ENCODE measurements at regions not wholly inside any gene's neighbourhood (a gene's known extent, or its start where the extent isn't known, plus 50 kb on each side); places are given as distances from the start of the nearest gene placed in this dataset.

DNA sequence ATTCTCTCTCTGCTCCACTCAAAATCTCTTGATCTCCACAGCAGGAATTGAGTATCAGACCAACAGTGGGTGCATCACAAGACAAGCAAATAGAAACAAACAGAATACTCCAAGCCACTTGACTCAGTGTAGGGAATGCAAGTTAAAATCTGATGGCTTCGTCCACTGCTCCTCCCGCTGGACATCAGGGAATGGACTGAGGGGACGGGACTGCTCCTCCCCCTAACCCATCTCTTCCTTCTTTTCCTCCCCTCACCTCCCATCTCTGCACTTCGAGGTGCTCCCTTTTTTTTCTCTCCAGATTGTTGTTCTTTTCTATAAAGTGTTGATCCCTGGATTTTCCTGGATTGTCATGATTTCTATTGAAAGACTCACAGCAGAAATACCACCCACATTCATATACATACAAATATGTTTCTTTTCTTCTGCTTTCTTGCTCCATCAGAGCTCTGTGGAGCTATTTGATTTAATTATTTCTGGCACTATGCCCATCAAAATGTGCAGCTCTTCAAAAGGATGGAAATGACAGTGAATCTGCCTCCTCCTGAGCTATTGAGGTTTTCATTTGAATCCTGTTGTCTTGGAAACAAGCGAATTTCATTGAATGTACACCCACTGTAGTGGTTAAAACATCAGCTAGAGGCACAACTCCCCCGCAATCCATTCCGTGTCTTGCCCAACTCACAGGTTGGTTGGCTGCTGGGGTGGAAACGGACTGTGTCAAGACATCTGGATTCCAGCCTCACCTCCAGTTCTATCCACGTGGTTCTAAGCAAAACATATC is 199.7 kb downstream of the SPTSSA start:
- no peaks in the 10 kb centered on the region for H4K20me1 ChIP-seq (ENCODE audit: insufficient read depth, low read length)
- no peaks in the 10 kb centered on the region for H3K36me3 ChIP-seq (replicated peaks in 1 of 2; ENCODE audit: control insufficient read depth in 1 of 2, insufficient read depth in 2 of 2, low read length in 2 of 2)
- ATAC-seq: no peak
- no peak overlapping the region for H3K4me3 ChIP-seq (replicated peaks in 1 of 3; ENCODE audit: insufficient read depth in 1 of 3, low read depth in 2 of 3, low read length in 3 of 3)
- DNase-seq (ENCODE audit: low spot score): no peak
- in situ Hi-C loops (cut with HindIII; ENCODE audit: extremely low pct_ligation_motif_present, low pct_unique_long_range_greater_than_20kb): no loop called here
- intact Hi-C loops (cut with micrococcal nuclease; ENCODE audit: unreplicated experiment): no loop called here
- CTCF ChIA-PET (ENCODE audit: low intra/inter-chr PET ratio, low total read pairs): no interaction called here
- no peak for FAIRE-seq
- no peak overlapping the region for H3K4me2 ChIP-seq (ENCODE audit: low read depth, low read length)
- H3K9me3 ChIP-seq (ENCODE audit: low read length): no peaks in the 10 kb centered on the region
- H3K4me1 ChIP-seq (ENCODE audit: insufficient read depth, low read length): no peaks in the 10 kb centered on the region
- peaks cover 3 to 6% of the 10 kb centered on the region in 2 experiments; a peak in 2 of 5 replicates for H3K27me3 ChIP-seq (ENCODE audit: control insufficient read depth in 1 of 2, insufficient read depth in 2 of 2, low read length in 2 of 2)
- no TSS peak for BruUV-seq (replicated peaks)
- no peak overlapping the region for H3K9ac ChIP-seq (ENCODE audit: insufficient read depth, low read depth, low read length)
- POLR2A ChIA-PET: no interaction called here
- H2AFZ ChIP-seq (ENCODE audit: low read length): no peak overlapping the region
- TF ChIP-seq ZNF781 (CRISPR knock-in tag; IDR thresholded peaks at IDR 0.05; ENCODE audit: borderline replicate concordance, not compliant biosample characterization) (no peak), ZFP36L1 (CRISPR knock-in tag; IDR thresholded peaks at IDR 0.05) (no peak), TRIM24 (CRISPR knock-in tag; IDR thresholded peaks at IDR 0.05) (no peak), EZH2 (conservative IDR thresholded peaks at IDR 0.05; ENCODE audit: low read depth, low read length) (no peak), NR2F6 (IDR thresholded peaks at IDR 0.05) (no peak), NR2F6 (CRISPR knock-in tag; IDR thresholded peaks at IDR 0.05) (no peak), ZNF629 (CRISPR knock-in tag; conservative IDR thresholded peaks at IDR 0.05) (no peak), ZNF598 (CRISPR knock-in tag; IDR thresholded peaks at IDR 0.05; ENCODE audit: borderline replicate concordance) (no peak), ZKSCAN5 (CRISPR knock-in tag; IDR thresholded peaks at IDR 0.05) (no peak), ZFY (CRISPR knock-in tag; IDR thresholded peaks at IDR 0.05) (no peak)
- 18% methylated on average over 9 of the region's 9 CpGs for WGBS (ENCODE audit: low lambda C conversion rate)
- H3K79me2 ChIP-seq (ENCODE audit: insufficient read depth, low read length): no peaks in the 10 kb centered on the region
- no peak overlapping the region for H3K27ac ChIP-seq (ENCODE audit: extremely low read length, insufficient read depth, low read length)

- ChIA-PET POLR2A (no interaction called here), CTCF (ENCODE audit: low intra/inter-chr PET ratio, low total read pairs) (no interaction called here)
- H3K36me3 ChIP-seq (replicated peaks in 1 of 2; ENCODE audit: control insufficient read depth in 1 of 2, insufficient read depth in 2 of 2, low read length in 2 of 2): no peaks in the 10 kb centered on the region
- intact Hi-C loops (cut with micrococcal nuclease; ENCODE audit: unreplicated experiment): no loop called here
- no peak overlapping the region for H3K4me3 ChIP-seq (replicated peaks in 1 of 3; ENCODE audit: insufficient read depth in 1 of 3, low read depth in 2 of 3, low read length in 3 of 3)
- DNase-seq (ENCODE audit: low spot score) (no peak), FAIRE-seq (no peak), ATAC-seq (no peak)
- no peaks in the 10 kb centered on the region for H4K20me1 ChIP-seq (ENCODE audit: insufficient read depth, low read length)
- no peaks in the 10 kb centered on the region for H3K27me3 ChIP-seq (ENCODE audit: control insufficient read depth in 1 of 2, insufficient read depth in 2 of 2, low read length in 2 of 2)
- no peaks in the 10 kb centered on the region for H3K9me3 ChIP-seq (ENCODE audit: low read length)
- no peak overlapping the region for H3K9ac ChIP-seq (ENCODE audit: insufficient read depth, low read depth, low read length)
- H3K27ac ChIP-seq (ENCODE audit: extremely low read length, insufficient read depth, low read length): no peak overlapping the region
- BruUV-seq (replicated peaks): no TSS peak
- H3K4me1 ChIP-seq (ENCODE audit: insufficient read depth, low read length): no peaks in the 10 kb centered on the region
- H3K79me2 ChIP-seq (ENCODE audit: insufficient read depth, low read length): no peaks in the 10 kb centered on the region
- in situ Hi-C loops (cut with HindIII; ENCODE audit: extremely low pct_ligation_motif_present, low pct_unique_long_range_greater_than_20kb): no loop called here
- H3K4me2 ChIP-seq (ENCODE audit: low read depth, low read length): no peak overlapping the region
- H2AFZ ChIP-seq (ENCODE audit: low read length): no peak overlapping the region
- TF ChIP-seq, protein P1, sequence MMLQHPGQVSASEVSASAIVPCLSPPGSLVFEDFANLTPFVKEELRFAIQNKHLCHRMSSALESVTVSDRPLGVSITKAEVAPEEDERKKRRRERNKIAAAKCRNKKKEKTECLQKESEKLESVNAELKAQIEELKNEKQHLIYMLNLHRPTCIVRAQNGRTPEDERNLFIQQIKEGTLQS (CRISPR knock-in tag; IDR thresholded peaks at IDR 0.05): no peak
- no peak for TF ChIP-seq MEIS1 (CRISPR knock-in tag; IDR thresholded peaks at IDR 0.05; ENCODE audit: borderline replicate concordance)
- no peak for TF ChIP-seq FOSL1 (CRISPR knock-in tag; IDR thresholded peaks at IDR 0.05; ENCODE audit: borderline replicate concordance)
- TF ChIP-seq RAD51 (IDR thresholded peaks at IDR 0.05; ENCODE audit: borderline replicate concordance): no peak
- no peak for TF ChIP-seq ZNF101 (CRISPR knock-in tag; IDR thresholded peaks at IDR 0.05; ENCODE audit: borderline replicate concordance, low read depth)
These were observed 202.0 kb downstream of the SPTSSA start for GRCh38 chr14:34259996-34260395.

All from HepG2 (cell line).